Keratinocyte (primary cell): ENCODE measurements at regions not wholly inside any gene's neighbourhood (a gene's known extent, or its start where the extent isn't known, plus 50 kb on each side); places are given as distances from the start of the nearest gene placed in this dataset.

Experiments used
- EZH2 ChIP-seq: IDR thresholded peaks from one replicate; pipeline ENCODE4 v1.6.1; 2012; ENCODE audit warnings: inconsistent platforms, mild to moderate bottlenecking, low read length, moderate library complexity
- TF ChIP-seq, protein P1 (sequence below), 3 experiments: IDR thresholded peaks in 1 of 3; conservative IDR thresholded peaks in 1 of 3; optimal IDR thresholded peaks in 1 of 3; 2 replicates in 2 of 3; 3 replicates in 1 of 3; pipeline versions ENCODE3 to v1.5.1; 2011; ENCODE audit warnings: low read length in 3 of 3, mild to moderate bottlenecking in 3 of 3, moderate library complexity in 2 of 3, control low read depth in 1 of 3, inconsistent platforms in 1 of 3; ENCODE audit not compliant: insufficient read depth in 2 of 3; ENCODE audit errors: extremely low read depth in 1 of 3

DNA sequence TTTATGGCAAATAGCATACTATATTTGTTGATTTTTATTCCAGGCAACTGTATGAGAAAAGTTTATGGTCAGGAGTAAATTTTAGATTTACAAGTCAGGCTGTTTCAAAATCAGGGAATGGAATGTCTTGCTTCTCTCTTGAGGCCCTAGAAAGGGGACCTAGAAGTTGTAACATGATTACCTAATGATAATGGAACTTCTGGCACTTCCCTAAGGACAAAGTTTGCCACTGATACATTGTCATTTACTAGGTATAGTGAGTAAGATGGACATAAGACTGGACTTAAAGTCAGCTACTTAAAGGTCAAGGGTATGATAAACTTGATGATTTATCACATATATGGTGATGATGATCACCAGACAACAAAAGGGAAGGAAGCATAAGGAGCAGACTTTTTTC lies 103.3 kb upstream of the VRK2 start:
- TF ChIP-seq, protein P1, sequence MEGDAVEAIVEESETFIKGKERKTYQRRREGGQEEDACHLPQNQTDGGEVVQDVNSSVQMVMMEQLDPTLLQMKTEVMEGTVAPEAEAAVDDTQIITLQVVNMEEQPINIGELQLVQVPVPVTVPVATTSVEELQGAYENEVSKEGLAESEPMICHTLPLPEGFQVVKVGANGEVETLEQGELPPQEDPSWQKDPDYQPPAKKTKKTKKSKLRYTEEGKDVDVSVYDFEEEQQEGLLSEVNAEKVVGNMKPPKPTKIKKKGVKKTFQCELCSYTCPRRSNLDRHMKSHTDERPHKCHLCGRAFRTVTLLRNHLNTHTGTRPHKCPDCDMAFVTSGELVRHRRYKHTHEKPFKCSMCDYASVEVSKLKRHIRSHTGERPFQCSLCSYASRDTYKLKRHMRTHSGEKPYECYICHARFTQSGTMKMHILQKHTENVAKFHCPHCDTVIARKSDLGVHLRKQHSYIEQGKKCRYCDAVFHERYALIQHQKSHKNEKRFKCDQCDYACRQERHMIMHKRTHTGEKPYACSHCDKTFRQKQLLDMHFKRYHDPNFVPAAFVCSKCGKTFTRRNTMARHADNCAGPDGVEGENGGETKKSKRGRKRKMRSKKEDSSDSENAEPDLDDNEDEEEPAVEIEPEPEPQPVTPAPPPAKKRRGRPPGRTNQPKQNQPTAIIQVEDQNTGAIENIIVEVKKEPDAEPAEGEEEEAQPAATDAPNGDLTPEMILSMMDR (optimal IDR thresholded peaks at IDR 0.05 in 1 of 3, IDR thresholded peaks at IDR 0.05 in 1 of 3, conservative IDR thresholded peaks at IDR 0.05 in 1 of 3; ENCODE audit: extremely low read depth in 1 of 3, insufficient read depth in 2 of 3, low read length in 3 of 3), result no peak
- TF ChIP-seq EZH2, result no peak
